ENCODE measurements at regions not wholly inside any gene's neighbourhood (a gene's known extent, or its start where the extent isn't known, plus 50 kb on each side); places are given as distances from the start of the nearest gene placed in this dataset.

GRCh38 chr5:118548761-118549720 is 439.3 kb downstream of the DTWD2 start:
- no peak for TF ChIP-seq POLR2A (IDR thresholded peaks at IDR 0.05; ENCODE audit: low read length)
- TF ChIP-seq GATA1 (IDR thresholded peaks at IDR 0.05; ENCODE audit: low read depth, low read length) = no peak
